Prostate gland (tissue), 2 donors: ENCODE measurements at regions not wholly inside any gene's neighbourhood (a gene's known extent, or its start where the extent isn't known, plus 50 kb on each side); places are given as distances from the start of the nearest gene placed in this dataset.

ENCODE experiments used
- POLR2A ChIP-seq: fragments of 450-650 bp; IDR thresholded peaks from one replicate; pipeline ENCODE4 v1.6.1; 2016; ENCODE audit warnings: antibody characterized with exemption, mild to moderate bottlenecking
- POLR2AphosphoS5 ChIP-seq: sonication (generic); formaldehyde crosslinking; IDR thresholded peaks from one replicate; pipeline ENCODE4 v1.6.1; 2017; ENCODE audit warnings: antibody characterized with exemption
- TF ChIP-seq, protein P1 (sequence below), 4 experiments: fragments of 200-600 bp in 2 of 4; fragments of 450-650 bp in 2 of 4; sonication (generic) in 2 of 4; IDR thresholded peaks; 1 replicate in 3 of 4; 2 replicates in 1 of 4; pipeline ENCODE4 v1.5.1; 2016 to 2019; ENCODE audit warnings: antibody characterized with exemption in 4 of 4, mild to moderate bottlenecking in 2 of 4, moderate library complexity in 2 of 4

DNA sequence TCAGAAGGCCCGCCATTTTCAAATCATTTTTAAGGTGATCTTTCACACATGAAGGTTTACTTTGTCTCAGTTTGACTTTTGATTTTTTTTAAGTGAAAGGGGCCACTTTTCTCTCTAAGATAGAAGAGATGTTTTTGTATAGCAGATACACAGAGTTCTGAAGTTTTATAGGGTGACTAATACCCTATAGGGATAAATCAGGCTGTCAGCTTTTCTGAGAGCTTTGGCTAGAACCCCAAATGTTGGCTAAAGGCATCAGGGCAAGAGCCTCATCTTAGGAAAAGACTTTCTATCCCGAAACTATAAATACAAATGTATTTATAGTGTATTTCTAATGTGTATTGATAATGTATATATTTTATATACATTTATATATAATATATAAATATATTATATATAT, 181.4 kb downstream of the TBX18 start:
- TF ChIP-seq POLR2A (no peak), POLR2AphosphoS5 (no peak)
- TF ChIP-seq, protein P1, sequence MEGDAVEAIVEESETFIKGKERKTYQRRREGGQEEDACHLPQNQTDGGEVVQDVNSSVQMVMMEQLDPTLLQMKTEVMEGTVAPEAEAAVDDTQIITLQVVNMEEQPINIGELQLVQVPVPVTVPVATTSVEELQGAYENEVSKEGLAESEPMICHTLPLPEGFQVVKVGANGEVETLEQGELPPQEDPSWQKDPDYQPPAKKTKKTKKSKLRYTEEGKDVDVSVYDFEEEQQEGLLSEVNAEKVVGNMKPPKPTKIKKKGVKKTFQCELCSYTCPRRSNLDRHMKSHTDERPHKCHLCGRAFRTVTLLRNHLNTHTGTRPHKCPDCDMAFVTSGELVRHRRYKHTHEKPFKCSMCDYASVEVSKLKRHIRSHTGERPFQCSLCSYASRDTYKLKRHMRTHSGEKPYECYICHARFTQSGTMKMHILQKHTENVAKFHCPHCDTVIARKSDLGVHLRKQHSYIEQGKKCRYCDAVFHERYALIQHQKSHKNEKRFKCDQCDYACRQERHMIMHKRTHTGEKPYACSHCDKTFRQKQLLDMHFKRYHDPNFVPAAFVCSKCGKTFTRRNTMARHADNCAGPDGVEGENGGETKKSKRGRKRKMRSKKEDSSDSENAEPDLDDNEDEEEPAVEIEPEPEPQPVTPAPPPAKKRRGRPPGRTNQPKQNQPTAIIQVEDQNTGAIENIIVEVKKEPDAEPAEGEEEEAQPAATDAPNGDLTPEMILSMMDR (IDR thresholded peaks at IDR 0.05), result no peak
